Osteoblast (primary cell): ENCODE measurements at regions not wholly inside any gene's neighbourhood (a gene's known extent, or its start where the extent isn't known, plus 50 kb on each side); places are given as distances from the start of the nearest gene placed in this dataset.
"Not testable (repeated sequence)": the region's sequence is repeated elsewhere in the genome, so short reads cannot be mapped to it uniquely, and the experiment has no call there.

Experiments used
- DNase-seq: peaks from one replicate; pipeline ENCODE4 v3.0.0; 2011; ENCODE audit warnings: low spot score, mixed read lengths; ENCODE audit not compliant: insufficient read length; ENCODE audit errors: missing footprints
- H2AFZ ChIP-seq: 2 replicates; pipeline ENCODE4 v1.6.0; 2011; ENCODE audit warnings: mild to moderate bottlenecking, low read length
- H3K27ac ChIP-seq: 2 replicates; pipeline ENCODE4 v1.5.1; 2011; ENCODE audit warnings: mild to moderate bottlenecking, low read depth, low read length, moderate library complexity
- H3K27me3 ChIP-seq: 2 replicates; pipeline ENCODE4 v1.6.0; 2012; ENCODE audit warnings: mild to moderate bottlenecking, control low read depth, inconsistent platforms, low read length, moderate library complexity; ENCODE audit not compliant: insufficient read depth
- H3K36me3 ChIP-seq: 2 replicates; pipeline ENCODE4 v1.5.1; 2011; ENCODE audit warnings: mild to moderate bottlenecking, low read length, control low read depth, moderate library complexity; ENCODE audit not compliant: insufficient read depth
- H3K4me1 ChIP-seq: 2 replicates; pipeline ENCODE4 v1.5.1; 2011; ENCODE audit warnings: mild to moderate bottlenecking, low read length, control low read depth, moderate library complexity; ENCODE audit not compliant: insufficient read depth
- H3K4me2 ChIP-seq: 2 replicates; pipeline ENCODE4 v1.6.0; 2011; ENCODE audit warnings: mild to moderate bottlenecking, low read length; ENCODE audit not compliant: insufficient read depth
- H3K4me3 ChIP-seq: fragments of 200-600 bp; sonication (generic); 3 replicates; pipeline ENCODE4 v1.5.1; 2012; ENCODE audit warnings: mild to moderate bottlenecking, low read length, inconsistent platforms; ENCODE audit not compliant: insufficient read depth
- H3K79me2 ChIP-seq: 2 replicates; pipeline ENCODE4 v1.6.0; 2012; ENCODE audit warnings: mild to moderate bottlenecking, low read length, control low read depth, inconsistent platforms; ENCODE audit not compliant: insufficient read depth
- H3K9me3 ChIP-seq: 2 replicates; pipeline ENCODE4 v1.5.1; 2011; ENCODE audit warnings: low read depth, low read length, control low read depth
- H4K20me1 ChIP-seq: 2 replicates; pipeline ENCODE4 v1.6.0; 2012; ENCODE audit warnings: mild to moderate bottlenecking, low read length, control low read depth; ENCODE audit not compliant: insufficient read depth
- TF ChIP-seq, protein P1 (sequence below): IDR thresholded peaks from 2 replicates; pipeline ENCODE4 v1.5.1; 2011; ENCODE audit warnings: mild to moderate bottlenecking, low read depth, low read length, moderate library complexity; ENCODE audit errors: extremely low read depth

DNA sequence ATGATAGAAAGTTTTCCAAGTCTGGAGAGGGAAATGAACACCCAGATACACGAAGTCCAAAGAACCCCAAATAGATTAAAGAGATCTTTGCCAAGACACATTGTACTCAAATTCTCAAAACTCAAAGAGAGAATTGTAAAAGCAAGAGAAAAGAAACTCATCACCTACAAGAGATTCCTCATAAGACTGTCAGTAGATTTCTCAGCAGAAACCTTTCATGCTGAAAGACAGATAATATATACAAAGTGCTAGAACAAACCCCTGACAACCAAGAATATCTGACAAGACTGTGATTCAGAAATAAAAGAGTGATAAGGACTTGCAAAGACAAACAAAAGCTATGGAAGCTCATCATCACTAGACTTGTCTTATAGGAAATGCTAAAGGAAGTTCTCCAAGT, 326.7 kb upstream of the ZNF608 start:
- Histone ChIP-seq H3K27ac (no peak overlapping the region), H3K4me1 (no peaks in the 10 kb centered on the region), H2AFZ (no peak overlapping the region), H3K27me3 (no peaks in the 10 kb centered on the region), H3K4me3 (no peak overlapping the region), H3K79me2 (no peaks in the 10 kb centered on the region), H3K4me2 (no peak overlapping the region), H3K9me3 (no peaks in the 10 kb centered on the region), H4K20me1 (no peaks in the 10 kb centered on the region), H3K36me3 (no peaks in the 10 kb centered on the region)
- TF ChIP-seq, protein P1, sequence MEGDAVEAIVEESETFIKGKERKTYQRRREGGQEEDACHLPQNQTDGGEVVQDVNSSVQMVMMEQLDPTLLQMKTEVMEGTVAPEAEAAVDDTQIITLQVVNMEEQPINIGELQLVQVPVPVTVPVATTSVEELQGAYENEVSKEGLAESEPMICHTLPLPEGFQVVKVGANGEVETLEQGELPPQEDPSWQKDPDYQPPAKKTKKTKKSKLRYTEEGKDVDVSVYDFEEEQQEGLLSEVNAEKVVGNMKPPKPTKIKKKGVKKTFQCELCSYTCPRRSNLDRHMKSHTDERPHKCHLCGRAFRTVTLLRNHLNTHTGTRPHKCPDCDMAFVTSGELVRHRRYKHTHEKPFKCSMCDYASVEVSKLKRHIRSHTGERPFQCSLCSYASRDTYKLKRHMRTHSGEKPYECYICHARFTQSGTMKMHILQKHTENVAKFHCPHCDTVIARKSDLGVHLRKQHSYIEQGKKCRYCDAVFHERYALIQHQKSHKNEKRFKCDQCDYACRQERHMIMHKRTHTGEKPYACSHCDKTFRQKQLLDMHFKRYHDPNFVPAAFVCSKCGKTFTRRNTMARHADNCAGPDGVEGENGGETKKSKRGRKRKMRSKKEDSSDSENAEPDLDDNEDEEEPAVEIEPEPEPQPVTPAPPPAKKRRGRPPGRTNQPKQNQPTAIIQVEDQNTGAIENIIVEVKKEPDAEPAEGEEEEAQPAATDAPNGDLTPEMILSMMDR: no peak
- DNase-seq: no peak

DNA sequence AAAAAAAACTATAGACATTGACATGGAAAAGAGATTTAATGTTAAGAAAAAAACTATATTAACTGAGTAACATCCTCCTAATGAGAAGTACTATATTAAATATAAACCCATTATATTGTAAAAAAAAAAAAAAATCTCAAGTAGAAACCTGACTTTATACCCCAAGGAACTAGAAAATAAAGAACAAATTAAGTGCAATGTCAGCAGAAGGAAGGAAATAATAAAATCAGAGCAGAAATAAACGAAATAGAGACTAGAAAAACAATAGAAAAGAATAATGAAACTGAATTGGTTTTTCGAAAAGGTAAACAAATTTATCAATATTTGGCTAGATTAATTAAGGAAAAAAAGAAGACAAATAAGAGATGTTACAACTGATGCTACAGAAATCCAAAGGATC, 329.1 kb upstream of the ZNF608 start:
- Histone ChIP-seq H3K27me3 (no peaks in the 10 kb centered on the region), H3K9me3 (no peaks in the 10 kb centered on the region), H3K27ac (no peak overlapping the region), H3K79me2 (no peaks in the 10 kb centered on the region), H3K4me1 (no peaks in the 10 kb centered on the region), H3K4me2 (no peak overlapping the region), H3K4me3 (no peak overlapping the region), H4K20me1 (no peaks in the 10 kb centered on the region), H3K36me3 (no peaks in the 10 kb centered on the region), H2AFZ (no peak overlapping the region)
- TF ChIP-seq, protein P1: no peak
- DNase-seq: no peak

DNA sequence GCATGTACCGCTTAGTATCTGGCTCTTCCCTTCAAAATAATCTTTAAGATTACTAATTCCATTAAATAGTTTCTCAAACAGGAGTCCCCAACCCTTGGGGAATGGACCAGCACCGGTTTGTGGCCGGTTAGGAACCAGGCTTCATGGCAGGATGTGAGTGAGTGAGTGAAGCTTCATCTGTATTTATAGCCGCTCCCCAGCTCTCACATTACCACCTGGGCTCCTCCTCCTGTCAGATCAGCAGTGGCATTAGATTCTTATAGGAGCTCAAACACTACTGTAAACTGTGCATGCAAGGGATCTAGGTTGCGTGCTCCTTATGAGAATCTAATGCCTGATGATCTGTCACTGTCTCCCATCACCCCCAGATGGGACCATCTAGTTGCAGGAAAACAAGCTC, 332.6 kb upstream of the ZNF608 start:
- H3K4me2 ChIP-seq, DNase-seq, H3K4me3 ChIP-seq, H3K79me2 ChIP-seq, H3K9me3 ChIP-seq, H3K36me3 ChIP-seq, H4K20me1 ChIP-seq, H3K4me1 ChIP-seq, H2AFZ ChIP-seq, H3K27me3 ChIP-seq, H3K27ac ChIP-seq: not testable (repeated sequence)

DNA sequence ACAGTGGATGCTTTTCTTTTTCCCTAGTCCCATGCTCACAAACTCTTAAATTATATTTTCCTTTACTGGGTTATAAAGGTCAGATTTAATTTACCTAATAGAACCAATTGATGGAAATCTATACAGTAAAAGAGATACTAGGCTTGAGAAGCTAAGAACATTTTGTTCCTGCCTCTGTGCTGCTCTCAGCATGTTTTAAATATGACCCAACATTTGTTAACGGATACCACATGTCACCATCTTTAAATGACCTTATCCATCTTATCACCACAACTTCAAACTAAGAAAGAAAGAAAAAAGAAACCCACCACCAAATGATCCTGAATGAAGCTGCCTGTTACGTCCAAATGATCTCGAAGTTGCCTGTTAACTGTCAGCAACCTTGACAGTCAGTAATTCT, 334.7 kb upstream of the ZNF608 start:
- no peak overlapping the region for H3K4me3 ChIP-seq
- TF ChIP-seq, protein P1: no peak
- H3K9me3 ChIP-seq: no peaks in the 10 kb centered on the region
- no peaks in the 10 kb centered on the region for H3K36me3 ChIP-seq
- no peak for DNase-seq
- no peak overlapping the region for H3K27ac ChIP-seq
- no peaks in the 10 kb centered on the region for H3K27me3 ChIP-seq
- H4K20me1 ChIP-seq: no peaks in the 10 kb centered on the region
- H2AFZ ChIP-seq: no peak overlapping the region
- peaks cover 6% of the 10 kb centered on the region for H3K4me1 ChIP-seq
- no peak overlapping the region for H3K4me2 ChIP-seq
- no peaks in the 10 kb centered on the region for H3K79me2 ChIP-seq

DNA sequence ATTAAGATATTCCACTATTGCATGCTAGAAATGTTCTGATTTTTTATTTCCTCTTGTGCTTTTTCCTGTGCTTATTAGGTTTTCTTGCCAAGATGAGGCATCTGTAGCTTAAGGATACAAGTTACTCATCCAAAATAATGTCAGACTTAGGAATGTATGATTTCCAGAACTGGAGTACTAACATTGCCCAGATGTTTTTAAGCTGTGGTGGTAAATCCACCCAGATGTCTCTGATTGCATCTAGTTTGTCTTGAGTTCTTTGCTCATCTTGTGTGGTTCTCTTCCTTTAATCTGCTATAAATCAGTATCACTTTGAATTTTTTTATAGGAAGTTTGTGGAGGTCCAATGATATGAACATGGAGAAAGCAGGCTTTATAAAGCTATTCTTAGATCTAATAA, 337.5 kb upstream of the ZNF608 start:
- Histone ChIP-seq H3K79me2 (no peaks in the 10 kb centered on the region), H4K20me1 (no peaks in the 10 kb centered on the region), H3K27ac (no peak overlapping the region), H3K4me1 (peaks cover 6% of the 10 kb centered on the region), H3K4me3 (no peak overlapping the region), H3K36me3 (no peaks in the 10 kb centered on the region), H3K4me2 (no peak overlapping the region), H2AFZ (no peak overlapping the region), H3K9me3 (no peaks in the 10 kb centered on the region), H3K27me3 (no peaks in the 10 kb centered on the region)
- TF ChIP-seq, protein P1: no peak
- DNase-seq: peak; percentile 84
